GM19035 (cell line): ENCODE measurements at regions not wholly inside any gene's neighbourhood (a gene's known extent, or its start where the extent isn't known, plus 50 kb on each side); places are given as distances from the start of the nearest gene placed in this dataset.
A peak's percentile ranks its signal among the peaks of the same experiment; 100 is the strongest.

Source experiments
- ATAC-seq: cut with Tn5 transposase; IDR thresholded peaks from one replicate; pipeline ENCODE4 v1.9.1; 2021; ENCODE audit not compliant: unreplicated experiment

DNA sequence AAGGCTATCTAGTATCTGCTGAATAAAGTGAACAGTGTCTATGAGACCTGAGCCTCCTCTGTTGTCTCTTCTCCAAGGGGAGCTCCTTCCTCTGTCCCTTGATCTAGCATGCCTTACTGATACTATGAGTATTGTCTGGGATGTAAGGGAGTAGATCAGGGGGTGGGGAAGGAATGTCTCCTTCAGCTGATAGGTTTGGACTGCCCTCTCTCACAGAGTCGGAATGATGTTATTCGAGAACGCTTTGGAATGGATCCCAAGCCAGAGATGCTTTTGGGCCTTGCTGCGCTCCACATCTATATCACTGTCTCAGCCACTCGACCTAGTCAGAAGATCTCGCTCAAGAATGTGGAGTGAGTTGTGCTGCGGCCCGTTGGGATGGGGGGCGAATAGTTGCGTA is 68.3 kb upstream of the PRPS1 start:
- no peak for ATAC-seq

DNA sequence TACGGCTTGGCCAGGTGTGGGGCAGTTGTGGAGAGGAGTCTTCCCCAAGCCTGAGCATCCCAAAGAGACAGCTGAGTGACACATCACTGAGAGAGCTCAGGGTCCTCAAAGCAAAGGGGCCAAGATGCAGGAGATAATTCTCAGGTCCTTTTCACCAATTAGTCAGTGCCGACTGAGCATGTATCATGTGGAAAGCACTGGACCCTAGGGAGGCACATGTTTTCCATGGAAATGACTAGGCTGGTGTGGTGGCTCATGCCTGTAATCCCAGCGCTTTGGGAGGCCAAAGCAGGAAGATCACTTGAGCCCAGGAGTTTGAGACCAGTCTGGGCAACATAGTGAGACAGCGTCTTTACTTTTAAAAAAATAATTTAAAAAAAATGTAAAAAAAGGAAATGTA is 67.3 kb upstream of the PRPS1 start:
- no peak for ATAC-seq

DNA sequence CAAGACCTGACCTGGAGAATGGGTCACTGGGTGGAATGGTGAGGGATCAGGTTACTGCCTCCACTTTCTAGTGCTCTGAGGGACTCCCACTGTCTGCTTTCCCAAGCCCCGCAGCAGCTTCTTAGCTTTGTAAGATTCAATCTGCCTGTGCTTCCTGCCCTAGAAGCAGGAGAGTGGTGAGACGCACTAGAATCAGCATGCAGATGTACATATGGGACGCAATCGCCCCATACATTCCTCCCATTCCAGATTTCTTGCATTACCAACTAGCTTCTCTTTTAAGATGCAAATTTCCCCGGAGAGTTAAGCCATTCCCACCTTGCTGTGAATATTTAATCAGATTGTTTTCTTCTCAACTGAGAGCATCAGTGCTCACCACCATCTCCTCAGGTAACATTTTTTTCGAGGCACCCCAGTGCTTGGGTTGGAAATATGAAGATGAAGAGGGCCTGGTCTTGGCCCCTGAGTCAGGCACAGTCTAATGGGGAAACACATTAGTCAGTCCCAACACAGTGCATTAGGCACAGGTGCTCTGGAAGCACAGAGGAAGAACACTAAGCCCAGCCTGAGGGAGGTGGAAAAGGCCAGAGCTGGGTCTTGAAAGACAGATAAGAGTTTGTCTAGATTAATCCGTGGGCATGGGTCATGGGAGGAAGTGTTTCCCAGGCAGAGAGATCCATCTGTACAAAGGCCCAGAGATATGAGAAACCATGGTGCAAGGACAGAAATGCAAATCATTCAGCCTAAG is 66.7 kb upstream of the PRPS1 start:
- ATAC-seq = no peak

DNA sequence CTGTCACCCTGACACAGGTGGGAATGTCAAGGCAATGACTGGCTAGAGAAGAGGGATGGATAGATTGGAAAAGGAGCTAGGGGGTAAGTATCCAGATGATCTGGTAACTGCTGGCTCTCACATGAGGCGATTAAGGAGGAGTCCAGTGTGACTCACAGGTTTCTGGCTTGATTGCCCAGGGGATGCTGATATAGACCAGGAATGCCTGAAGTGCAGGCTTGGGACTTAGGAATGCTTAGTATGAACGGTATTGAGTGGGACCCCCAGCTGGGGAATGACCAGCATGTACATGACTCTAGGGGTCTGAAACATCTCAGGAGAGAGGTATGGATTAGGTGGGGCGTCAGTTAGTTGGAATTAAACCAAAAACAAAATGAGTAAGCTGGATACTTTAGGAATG is 65.8 kb upstream of the PRPS1 start:
- ATAC-seq = no peak

DNA sequence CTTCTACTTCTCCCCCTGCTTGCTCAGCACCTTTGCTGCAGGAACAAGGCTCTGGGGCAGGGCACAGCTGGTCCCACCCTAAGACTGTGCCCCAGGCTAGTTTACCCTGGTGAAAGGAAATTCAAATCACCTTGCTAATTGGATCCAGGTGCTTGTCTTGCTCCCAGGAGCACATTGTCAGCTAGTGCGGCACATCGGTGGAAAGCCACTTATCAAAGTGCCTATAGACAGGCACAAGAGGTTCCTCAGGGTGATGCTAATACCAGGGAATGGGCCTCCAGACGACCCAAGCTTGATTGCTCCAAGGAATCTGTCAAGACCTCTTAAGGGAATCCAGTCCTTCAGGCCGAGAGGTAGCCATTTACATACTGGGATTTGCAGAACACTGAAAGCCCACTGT is 64.5 kb upstream of the PRPS1 start:
- no peak for ATAC-seq

DNA sequence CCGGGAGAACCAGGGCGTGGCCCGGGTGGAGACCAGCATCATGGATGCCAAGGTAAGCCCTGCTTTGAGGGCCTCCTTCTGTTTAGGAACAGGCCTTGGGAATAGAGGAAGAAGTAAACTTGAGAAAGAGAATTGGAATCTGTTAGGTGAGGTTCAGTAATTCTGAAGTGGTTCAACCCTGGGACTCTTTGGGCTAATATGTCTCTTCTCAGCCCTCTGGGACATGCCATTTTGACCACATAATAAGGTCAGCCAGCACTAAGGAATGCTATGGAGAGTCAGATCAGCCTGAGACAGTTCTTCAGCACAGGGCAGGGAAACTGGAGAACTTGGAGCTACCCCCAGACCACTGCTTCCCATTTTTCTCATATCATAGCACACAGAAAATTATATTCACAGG is 63.3 kb upstream of the PRPS1 start:
- no peak for ATAC-seq

DNA sequence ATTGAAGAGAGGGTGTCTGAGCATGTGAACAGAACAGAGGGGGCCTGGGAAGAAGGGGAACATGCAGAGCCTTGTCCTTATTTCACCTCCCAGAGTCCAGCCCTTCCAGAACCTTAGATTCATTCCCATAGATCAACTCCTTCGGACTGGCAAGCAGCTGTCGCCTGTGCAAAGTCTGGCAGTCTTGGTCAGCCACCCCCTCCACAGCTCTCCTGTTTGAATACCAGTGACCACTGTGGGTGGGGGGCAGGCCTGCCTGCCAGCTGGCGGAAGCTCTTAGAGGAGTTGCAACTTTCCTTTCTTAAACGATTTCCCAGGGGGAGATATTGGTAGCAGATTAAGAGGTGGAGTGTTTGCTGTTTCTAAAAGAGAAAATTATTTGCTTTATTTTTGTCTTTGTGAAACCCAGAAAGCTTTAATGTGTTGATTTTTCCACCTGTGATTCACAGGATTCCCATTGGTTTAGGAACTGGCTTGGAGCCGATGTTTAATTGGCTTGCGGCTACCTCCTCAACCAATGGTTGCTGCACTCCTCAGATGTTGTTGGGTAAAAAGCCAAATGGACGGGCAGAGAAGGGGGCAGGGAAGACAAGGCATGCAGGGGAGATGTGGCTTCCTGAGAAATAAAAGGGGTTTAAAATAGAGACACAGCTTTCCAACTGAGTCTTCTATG is 62.2 kb upstream of the PRPS1 start:
- no peak for ATAC-seq

DNA sequence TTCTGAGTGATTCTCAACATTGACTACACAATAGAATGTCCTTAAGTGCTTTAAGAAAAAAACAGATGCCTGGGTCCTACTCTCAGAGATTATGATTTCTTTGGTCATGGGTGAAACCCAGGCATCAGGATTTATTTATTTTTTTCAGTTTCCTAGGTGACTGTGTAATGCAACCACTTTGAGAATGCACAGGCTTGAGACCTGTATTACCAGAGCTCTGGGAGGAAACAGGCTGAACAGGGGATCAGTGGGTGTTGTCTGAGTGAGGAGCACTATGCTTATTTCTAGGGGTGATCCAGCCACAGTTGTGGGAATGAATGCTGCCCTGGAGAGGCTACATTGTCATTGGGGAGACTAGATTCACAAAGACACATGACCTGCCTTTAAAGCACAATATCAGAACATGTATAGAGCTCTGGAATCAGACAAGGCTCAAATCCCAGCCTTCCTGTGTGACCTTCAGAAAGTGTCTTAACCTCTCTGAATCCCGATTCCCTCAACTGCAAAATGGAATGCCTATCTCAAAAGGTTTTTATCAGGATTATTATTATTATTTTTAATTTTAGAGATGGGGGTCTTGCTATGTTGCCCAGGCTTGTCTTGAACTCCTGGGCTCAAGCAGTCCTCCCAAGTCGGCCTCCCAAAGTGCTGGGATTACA is 61.6 kb upstream of the PRPS1 start:
- no peak for ATAC-seq

DNA sequence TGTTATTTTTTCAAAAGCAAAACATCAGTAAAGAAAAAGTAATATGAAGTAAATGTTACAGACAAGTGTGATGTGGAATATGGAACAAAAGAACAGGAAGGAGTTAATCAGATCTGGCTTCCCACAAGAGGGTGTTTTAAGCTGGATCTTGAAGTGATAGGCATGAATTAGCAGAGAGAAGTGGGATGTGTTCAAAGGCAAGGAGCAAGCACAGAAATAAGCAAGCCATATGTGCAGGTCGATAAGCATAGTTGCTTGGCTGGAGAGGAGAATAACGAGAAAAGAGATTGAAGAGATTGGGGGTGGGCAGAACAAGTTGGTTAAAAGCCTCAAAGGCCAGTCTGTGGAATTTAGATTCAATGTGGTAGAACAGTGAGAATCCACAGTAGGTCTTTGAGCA is 60.9 kb upstream of the PRPS1 start:
- no peak for ATAC-seq

DNA sequence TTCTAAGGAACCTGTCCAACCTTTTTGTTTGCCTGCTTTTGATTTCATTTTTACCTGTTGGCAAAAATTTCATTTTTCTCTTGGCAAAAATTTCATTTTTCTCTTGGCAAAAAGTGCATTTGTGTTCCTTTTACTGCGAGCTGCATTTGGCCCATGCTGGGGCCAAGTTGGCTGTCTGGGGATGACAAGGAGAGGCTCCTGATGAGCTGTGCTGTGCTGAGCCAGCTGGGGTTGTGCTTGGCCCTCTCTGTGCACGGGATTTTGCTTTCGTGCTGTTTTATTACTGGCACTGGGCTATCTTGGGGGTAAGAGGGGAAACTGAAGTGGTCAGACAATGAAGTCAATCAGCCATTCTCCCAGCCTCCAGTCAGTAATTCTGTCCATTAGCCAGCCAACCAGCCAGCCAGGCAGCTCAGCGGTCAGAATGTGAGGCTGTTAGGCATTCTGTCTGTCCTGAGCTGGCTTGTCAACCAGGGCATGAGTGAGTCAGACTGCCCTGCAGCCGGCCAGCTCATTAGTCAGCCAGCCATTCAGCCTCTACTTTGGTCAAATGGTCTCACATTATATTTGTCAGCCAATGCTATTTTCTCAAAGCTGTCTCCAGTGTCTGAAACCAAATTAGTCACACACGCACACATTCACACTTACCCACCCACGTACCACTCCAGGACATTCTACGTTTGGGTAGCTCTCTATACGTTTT is 56.9 kb upstream of the PRPS1 start:
- ATAC-seq = no peak

DNA sequence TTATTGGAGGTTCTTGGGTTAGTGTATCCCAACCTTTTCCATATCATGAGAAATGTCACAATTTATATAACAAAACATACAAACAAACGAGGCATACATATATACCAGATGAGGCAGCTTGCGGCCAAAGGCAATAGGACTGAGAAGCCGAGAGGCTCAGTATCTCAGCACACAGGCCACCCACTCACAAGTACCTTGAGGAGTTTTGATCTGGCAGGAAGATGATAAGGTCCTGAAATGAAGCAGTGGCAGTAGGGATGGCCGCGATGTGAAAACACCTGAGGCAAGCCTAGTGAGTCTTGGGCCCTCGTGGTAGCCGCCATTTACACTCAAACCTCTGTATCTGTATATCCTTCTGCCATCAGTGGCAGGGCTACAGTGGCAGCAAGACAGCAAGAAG is 55.3 kb upstream of the PRPS1 start:
- ATAC-seq = no peak

DNA sequence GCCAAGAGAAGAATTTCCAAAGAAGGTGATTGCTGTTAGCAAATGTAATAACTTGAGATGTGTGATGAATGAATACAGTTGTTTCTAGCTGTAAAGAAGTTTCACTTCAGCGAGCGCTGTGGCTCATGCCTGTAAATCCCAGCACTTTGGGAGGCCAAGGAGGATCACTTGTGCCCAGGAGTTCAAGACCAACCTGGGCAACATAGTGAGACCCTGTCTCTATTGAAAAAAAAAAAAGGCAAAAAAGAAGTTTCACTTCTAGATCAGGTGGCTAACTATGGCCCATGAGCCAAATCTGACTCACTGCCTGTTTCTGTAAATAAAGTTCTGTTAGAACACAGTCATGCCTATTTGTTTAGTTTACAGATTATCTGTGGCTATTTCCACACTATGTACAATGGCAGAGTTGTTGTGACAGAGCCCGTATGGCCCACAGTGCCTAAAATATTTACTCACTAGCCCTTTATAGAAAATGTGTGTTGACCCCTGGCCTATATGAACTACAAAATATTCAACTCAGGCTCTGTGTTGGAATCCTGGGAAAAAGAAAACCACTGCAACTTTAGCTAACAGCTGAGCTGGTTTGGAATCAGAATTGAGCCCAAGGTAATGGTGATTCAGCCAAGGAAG is 54.1 kb upstream of the PRPS1 start:
- no peak for ATAC-seq

DNA sequence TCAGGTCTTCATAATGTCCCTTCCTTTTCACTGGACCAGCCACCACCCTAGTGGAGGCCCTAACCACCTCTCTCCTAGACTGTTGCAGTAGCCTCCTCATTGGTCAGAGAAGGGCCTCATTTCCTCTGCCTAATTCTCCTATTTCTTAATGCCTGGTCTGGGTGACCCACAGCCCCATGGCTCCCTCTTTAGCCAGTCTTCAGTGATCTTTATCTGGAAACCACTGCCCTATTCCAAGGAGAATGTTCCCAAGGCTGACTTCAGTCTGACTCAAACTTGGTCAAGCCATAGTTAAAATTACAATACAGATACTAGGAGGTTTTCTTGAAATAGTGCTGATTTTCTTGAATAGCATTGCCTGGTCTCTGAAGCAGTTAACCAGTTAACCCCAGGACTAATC is 53.6 kb upstream of the PRPS1 start:
- ATAC-seq = no peak

DNA sequence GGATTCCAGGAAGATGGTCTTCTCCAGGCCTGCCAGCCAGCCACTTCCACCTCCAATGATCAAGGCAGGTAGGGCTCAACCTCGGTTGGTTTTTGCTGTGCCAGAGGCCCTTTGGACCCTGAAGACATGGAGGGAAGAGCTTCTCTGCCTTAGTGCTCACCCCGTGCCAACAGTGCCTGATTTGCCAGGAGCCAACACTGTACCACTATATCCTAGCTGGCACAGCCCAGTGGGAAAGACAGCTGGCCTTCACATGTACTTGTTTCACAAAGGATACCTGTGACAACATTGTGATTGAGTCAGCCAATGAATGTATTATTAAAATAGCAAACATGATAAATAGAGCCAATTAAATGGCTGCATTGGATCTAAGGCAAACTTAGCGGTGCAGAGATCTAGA is 51.9 kb upstream of the PRPS1 start:
- no peak for ATAC-seq

DNA sequence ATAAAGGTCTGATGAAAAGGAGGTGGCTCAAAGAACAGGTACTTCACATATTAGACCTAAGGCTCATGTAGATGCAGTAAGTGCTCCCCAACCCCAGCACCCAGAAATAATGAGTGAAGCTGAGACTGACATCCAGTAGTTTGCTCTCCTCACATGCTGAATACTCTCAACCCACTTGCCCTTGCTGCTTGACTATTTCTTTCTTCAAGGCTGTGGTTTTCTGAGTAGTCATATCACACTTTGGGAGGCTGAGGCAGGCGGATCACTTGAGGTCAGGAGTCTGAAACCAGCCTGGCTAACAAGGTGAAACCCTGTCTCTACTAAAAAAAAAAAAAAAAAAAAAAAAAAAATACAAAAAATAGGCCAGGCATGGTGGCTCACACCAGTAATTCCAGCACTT is 51.5 kb upstream of the PRPS1 start:
- ATAC-seq = peak; percentile 77

DNA sequence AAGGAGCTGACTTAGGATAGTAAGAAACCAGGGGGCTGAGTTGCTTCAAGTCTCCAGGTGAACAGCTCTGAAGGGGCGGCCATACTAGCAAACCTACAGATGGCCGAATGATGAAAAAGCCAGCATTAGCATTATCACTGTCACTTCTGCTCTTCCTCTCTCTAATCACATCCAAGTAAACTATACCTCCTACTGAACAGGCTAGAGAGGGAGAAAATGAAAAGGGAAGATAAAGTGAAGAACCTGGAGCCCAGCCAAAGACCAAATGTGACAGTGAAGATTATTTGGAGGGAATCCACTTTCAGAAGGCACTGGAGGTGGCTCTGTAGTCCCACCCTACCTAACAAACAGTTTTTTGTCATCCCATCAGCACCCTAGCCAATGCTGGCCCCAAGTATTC is 50.4 kb upstream of the PRPS1 start:
- no peak for ATAC-seq
